GM12892 (cell line): ENCODE measurements at regions not wholly inside any gene's neighbourhood (a gene's known extent, or its start where the extent isn't known, plus 50 kb on each side); places are given as distances from the start of the nearest gene placed in this dataset.

Experiments used
- POLR2A ChIP-seq: IDR thresholded peaks from 2 replicates; pipeline ENCODE4 v1.6.1; 2011; ENCODE audit warnings: low read depth, low read length, control low read depth
- POLR2AphosphoS5 ChIP-seq: IDR thresholded peaks from 2 replicates; pipeline ENCODE4 v1.6.1; 2011; ENCODE audit warnings: low read depth, low read length, control low read depth

- no peak for TF ChIP-seq POLR2AphosphoS5
- no peak for TF ChIP-seq POLR2A
Observed at GRCh38 chr6:100300221-100300736, 164.4 kb downstream of the SIM1 start.
